ENCODE measurements at regions not wholly inside any gene's neighbourhood (a gene's known extent, or its start where the extent isn't known, plus 50 kb on each side); places are given as distances from the start of the nearest gene placed in this dataset.

GRCh38 chr13:67645874-67646467, 415.8 kb upstream of the PCDH9 start (continued):
- TF ChIP-seq, protein P1, sequence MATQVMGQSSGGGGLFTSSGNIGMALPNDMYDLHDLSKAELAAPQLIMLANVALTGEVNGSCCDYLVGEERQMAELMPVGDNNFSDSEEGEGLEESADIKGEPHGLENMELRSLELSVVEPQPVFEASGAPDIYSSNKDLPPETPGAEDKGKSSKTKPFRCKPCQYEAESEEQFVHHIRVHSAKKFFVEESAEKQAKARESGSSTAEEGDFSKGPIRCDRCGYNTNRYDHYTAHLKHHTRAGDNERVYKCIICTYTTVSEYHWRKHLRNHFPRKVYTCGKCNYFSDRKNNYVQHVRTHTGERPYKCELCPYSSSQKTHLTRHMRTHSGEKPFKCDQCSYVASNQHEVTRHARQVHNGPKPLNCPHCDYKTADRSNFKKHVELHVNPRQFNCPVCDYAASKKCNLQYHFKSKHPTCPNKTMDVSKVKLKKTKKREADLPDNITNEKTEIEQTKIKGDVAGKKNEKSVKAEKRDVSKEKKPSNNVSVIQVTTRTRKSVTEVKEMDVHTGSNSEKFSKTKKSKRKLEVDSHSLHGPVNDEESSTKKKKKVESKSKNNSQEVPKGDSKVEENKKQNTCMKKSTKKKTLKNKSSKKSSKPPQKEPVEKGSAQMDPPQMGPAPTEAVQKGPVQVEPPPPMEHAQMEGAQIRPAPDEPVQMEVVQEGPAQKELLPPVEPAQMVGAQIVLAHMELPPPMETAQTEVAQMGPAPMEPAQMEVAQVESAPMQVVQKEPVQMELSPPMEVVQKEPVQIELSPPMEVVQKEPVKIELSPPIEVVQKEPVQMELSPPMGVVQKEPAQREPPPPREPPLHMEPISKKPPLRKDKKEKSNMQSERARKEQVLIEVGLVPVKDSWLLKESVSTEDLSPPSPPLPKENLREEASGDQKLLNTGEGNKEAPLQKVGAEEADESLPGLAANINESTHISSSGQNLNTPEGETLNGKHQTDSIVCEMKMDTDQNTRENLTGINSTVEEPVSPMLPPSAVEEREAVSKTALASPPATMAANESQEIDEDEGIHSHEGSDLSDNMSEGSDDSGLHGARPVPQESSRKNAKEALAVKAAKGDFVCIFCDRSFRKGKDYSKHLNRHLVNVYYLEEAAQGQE (IDR thresholded peaks at IDR 0.05): no peak
- TF ChIP-seq RXRA (IDR thresholded peaks at IDR 0.05): no peak

DNA sequence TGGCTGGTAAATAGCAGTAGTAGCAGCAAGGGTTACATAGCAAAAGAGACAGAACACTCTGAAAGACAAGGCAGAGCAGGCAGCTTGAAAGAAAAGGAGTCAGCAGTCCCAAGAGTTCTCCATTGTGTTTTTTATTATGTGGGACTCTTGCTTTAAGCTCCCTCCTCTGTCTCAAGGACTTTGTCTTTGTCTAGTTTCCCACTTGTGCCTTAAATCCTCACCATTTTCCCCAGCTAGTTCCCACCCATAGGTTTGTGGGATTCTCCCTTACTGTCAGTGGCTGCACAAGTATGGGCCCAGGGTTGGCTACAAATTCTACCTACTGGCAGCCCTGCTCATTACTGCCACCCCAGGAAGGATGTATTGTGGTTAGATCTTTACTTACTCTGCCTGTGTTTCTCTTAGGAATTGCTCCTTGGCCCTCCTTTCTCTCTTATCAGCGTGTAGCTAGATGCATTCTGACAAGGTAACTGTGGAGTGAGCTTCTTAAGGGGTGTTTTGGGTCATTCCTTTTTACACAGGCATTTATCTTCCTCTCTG, 413.4 kb upstream of the PCDH9 start:
- 28% methylated on average over 1 of the region's 1 CpG for WGBS
- no peaks in the 10 kb centered on the region for H3K27me3 ChIP-seq (ENCODE audit: control insufficient read depth in 4 of 4, insufficient read depth in 4 of 4, low read length in 3 of 4)
- no peak for TF ChIP-seq SP1 (IDR thresholded peaks at IDR 0.05)
- TF ChIP-seq GABPA (IDR thresholded peaks at IDR 0.05 in 1 of 2, conservative IDR thresholded peaks at IDR 0.05 in 1 of 2): no peak
- TF ChIP-seq, protein P1 (IDR thresholded peaks at IDR 0.05): no peak
- no peak for TF ChIP-seq MAX (IDR thresholded peaks at IDR 0.05)
- TF ChIP-seq JUND (IDR thresholded peaks at IDR 0.05): no peak
- no peak for TF ChIP-seq RXRA (IDR thresholded peaks at IDR 0.05)
- TF ChIP-seq YY1 (IDR thresholded peaks at IDR 0.05): no peak
- TF ChIP-seq FOXA2 (IDR thresholded peaks at IDR 0.05): no peak
- TF ChIP-seq HNF4G (IDR thresholded peaks at IDR 0.05): no peak
- no peak for TF ChIP-seq RAD21 (IDR thresholded peaks at IDR 0.05)
- H3K4me1 ChIP-seq (ENCODE audit: control insufficient read depth in 4 of 4, insufficient read depth in 4 of 4, low read length in 3 of 4): no peaks in the 10 kb centered on the region
- no peaks in the 10 kb centered on the region for H3K36me3 ChIP-seq (ENCODE audit: control insufficient read depth in 4 of 4, insufficient read depth in 3 of 4, low read depth in 1 of 4, low read length in 3 of 4)
- DNase-seq (ENCODE audit: low spot score): no peak
- no peak overlapping the region for H3K27ac ChIP-seq (ENCODE audit: low read depth in 1 of 2, low read length in 2 of 2)
- no peak overlapping the region for H3K4me3 ChIP-seq (ENCODE audit: low read depth in 1 of 3, low read length in 3 of 3)
- H3K9me3 ChIP-seq (ENCODE audit: control insufficient read depth in 4 of 4, low read length in 3 of 4): peaks cover 0 to 4% (median 0%) of the 10 kb centered on the region in 4 donors
- H3K9ac ChIP-seq (ENCODE audit: low read depth in 1 of 2, low read length in 2 of 2): no peak overlapping the region

GRCh38 chr13:67642657-67643056, 412.5 kb upstream of the PCDH9 start:
- Histone ChIP-seq H3K36me3 (ENCODE audit: control insufficient read depth in 4 of 4, insufficient read depth in 3 of 4, low read depth in 1 of 4, low read length in 3 of 4) (no peaks in the 10 kb centered on the region), H3K4me3 (ENCODE audit: low read depth in 1 of 3, low read length in 3 of 3) (no peak overlapping the region), H3K27ac (ENCODE audit: low read depth in 1 of 2, low read length in 2 of 2) (no peak overlapping the region), H3K4me1 (ENCODE audit: control insufficient read depth in 4 of 4, insufficient read depth in 4 of 4, low read length in 3 of 4) (no peaks in the 10 kb centered on the region), H3K9ac (ENCODE audit: low read depth in 1 of 2, low read length in 2 of 2) (no peak overlapping the region), H3K27me3 (ENCODE audit: control insufficient read depth in 4 of 4, insufficient read depth in 4 of 4, low read length in 3 of 4) (no peaks in the 10 kb centered on the region), H3K9me3 (ENCODE audit: control insufficient read depth in 4 of 4, low read length in 3 of 4) (peaks cover 0 to 4% (median 0%) of the 10 kb centered on the region in 4 donors)
- no peak for TF ChIP-seq HNF4G (IDR thresholded peaks at IDR 0.05)
- DNase-seq (ENCODE audit: low spot score): no peak
